Raji (cell line): ENCODE measurements at regions not wholly inside any gene's neighbourhood (a gene's known extent, or its start where the extent isn't known, plus 50 kb on each side); places are given as distances from the start of the nearest gene placed in this dataset.

ENCODE experiments used
- POLR2A ChIP-seq: IDR thresholded peaks from 2 replicates; pipeline ENCODE4 v1.6.1; 2011; ENCODE audit warnings: low read depth, low read length, control low read depth; ENCODE audit not compliant: insufficient read depth

GRCh38 chr10:27407271-27407670 lies 96.8 kb upstream of the RAB18 start:
- TF ChIP-seq POLR2A: no peak

- no peak for TF ChIP-seq POLR2A
Measured at GRCh38 chr10:27399871-27400270, 104.2 kb upstream of the RAB18 start.

- no peak for TF ChIP-seq POLR2A
Measured at GRCh38 chr10:27393961-27394360, 110.1 kb upstream of the RAB18 start.

- TF ChIP-seq POLR2A: no peak
Measured at GRCh38 chr10:27392606-27393005, 111.5 kb upstream of the RAB18 start.

GRCh38 chr10:27391916-27392315 lies 112.2 kb upstream of the RAB18 start:
- no peak for TF ChIP-seq POLR2A

- TF ChIP-seq POLR2A: no peak
Measured at GRCh38 chr10:27391325-27391724, 112.8 kb upstream of the RAB18 start.

GRCh38 chr10:27390681-27391080 lies 113.4 kb upstream of the RAB18 start:
- TF ChIP-seq POLR2A: no peak

GRCh38 chr10:27388761-27389399 lies 115.2 kb upstream of the RAB18 start:
- TF ChIP-seq POLR2A: no peak

GRCh38 chr10:27383595-27384542 lies 120.2 kb upstream of the RAB18 start:
- TF ChIP-seq POLR2A: no peak

- TF ChIP-seq POLR2A: no peak
Measured at GRCh38 chr10:27382176-27382575, 121.9 kb upstream of the RAB18 start.

GRCh38 chr10:27380929-27381358 lies 123.2 kb upstream of the RAB18 start:
- no peak for TF ChIP-seq POLR2A

GRCh38 chr10:27373566-27374160 lies 130.4 kb upstream of the RAB18 start:
- TF ChIP-seq POLR2A: no peak

GRCh38 chr10:27372095-27372494 lies 131.5 kb upstream of the ACBD5 start:
- TF ChIP-seq POLR2A: no peak

- no peak for TF ChIP-seq POLR2A
Measured at GRCh38 chr10:27369880-27370279, 129.3 kb upstream of the ACBD5 start.

- TF ChIP-seq POLR2A: no peak
Measured at GRCh38 chr10:27368706-27369105, 128.1 kb upstream of the ACBD5 start.

GRCh38 chr10:27366769-27367168 lies 126.2 kb upstream of the ACBD5 start:
- no peak for TF ChIP-seq POLR2A
